GM12873 (cell line): ENCODE measurements at regions not wholly inside any gene's neighbourhood (a gene's known extent, or its start where the extent isn't known, plus 50 kb on each side); places are given as distances from the start of the nearest gene placed in this dataset.

ENCODE experiments used
- CTCF ChIP-seq: IDR thresholded peaks from 2 replicates; pipeline ENCODE4 v1.5.1; 2012; ENCODE audit warnings: low read depth, mild to moderate bottlenecking, moderate library complexity, low read length, control low read depth; ENCODE audit not compliant: insufficient read depth; ENCODE audit errors: missing control alignments

GRCh38 chr2:205908212-205909183 is 177.5 kb downstream of the INO80D start:
- TF ChIP-seq CTCF, result no peak

GRCh38 chr2:205906419-205906818 is 179.6 kb downstream of the INO80D start:
- no peak for TF ChIP-seq CTCF

DNA sequence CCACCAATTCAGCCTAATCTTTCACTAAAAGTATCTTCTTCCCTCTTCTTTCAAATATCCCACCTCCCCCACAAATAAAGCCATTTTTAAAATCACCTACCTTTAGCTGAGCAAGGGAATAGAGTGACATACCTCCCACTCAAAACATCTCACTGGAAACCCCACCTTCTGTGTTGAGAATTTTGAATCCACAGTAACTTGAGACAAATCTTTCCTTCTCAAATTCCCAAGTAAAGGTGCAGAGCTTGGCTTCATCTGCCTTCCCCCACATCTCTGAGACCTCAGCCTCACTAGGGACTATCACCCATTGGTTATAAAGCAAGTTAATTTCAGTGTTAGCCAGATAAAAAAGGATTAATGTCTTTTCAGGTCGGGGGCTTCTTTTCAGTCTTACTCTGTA is 180.4 kb downstream of the INO80D start:
- no peak for TF ChIP-seq CTCF

GRCh38 chr2:205904873-205905272 is 181.1 kb downstream of the INO80D start:
- no peak for TF ChIP-seq CTCF

DNA sequence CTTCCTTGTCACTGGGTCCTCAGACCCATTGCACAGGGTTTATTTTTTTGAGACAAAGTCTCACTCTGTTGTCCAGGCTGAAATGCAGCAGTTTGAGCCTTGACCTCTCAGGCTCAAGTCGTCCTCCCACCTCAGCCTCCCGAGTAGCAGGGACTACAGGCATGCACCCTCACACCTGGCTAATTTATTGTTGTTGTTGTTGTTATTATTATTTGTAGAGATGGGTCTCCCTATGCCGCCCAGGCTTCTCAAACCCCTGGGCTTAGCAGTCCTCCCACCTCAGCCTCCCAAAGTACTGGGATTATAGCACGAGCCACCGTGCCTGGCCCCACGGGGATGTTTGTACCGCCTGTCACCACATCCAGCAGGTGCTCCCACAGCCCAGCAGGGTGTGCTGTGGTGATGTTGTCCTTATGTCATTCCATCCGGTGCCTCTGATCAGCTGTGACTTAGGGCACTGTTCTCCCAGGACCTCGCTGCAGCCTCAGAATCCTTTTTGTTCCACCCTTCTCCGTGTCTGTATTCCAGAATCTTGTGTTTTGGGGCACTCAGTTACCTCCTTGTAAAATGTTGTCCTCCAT is 182.3 kb downstream of the INO80D start:
- peak; percentile 61 for TF ChIP-seq CTCF

GRCh38 chr2:205902900-205903237 is 183.1 kb downstream of the INO80D start:
- TF ChIP-seq CTCF, result no peak

DNA sequence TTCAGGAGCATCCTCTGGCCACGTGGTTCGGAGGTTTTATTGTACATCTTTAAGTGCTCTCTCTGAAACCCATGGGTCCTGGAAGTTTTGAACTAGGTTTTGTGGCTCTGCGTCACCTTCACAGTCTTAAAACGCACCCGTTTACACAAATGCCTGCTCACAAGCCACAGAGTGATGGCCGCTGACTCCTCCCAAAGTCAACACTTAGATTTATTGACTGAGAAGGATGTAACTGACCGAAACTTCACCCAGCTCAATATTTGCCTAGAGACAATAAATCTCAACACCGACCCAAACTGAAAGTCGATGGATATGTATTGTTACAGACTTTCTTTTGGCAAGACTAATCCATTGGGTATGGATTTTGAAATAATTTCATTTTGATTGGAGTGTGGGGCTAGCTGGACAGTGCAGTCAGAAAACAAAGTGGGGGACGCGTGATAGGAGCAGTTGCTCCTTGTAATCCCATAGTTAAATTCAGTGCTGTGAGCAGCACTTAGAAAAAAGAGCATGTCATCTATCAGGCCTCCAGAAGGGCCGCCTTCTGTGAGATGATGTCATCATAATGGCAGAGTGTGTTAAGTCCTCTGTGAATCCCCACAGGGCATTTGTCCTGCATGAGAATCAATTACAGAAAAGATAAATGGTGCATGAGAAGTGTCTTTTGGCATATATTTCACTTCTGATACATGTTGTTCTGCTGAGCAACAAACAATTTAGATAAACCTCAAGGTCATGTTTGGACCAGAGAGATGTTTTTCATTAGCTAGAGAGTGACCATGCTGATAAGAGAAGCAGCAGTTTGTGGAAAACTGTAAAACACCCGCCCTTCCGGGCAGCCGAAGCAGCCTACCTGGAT is 183.7 kb downstream of the INO80D start:
- TF ChIP-seq CTCF, result no peak
